Right lobe of liver (tissue), 4 donors: ENCODE measurements at regions not wholly inside any gene's neighbourhood (a gene's known extent, or its start where the extent isn't known, plus 50 kb on each side); places are given as distances from the start of the nearest gene placed in this dataset.

Experiments
- CTCF ChIP-seq, 4 donors: fragments of 200-600 bp in 3 of 4; fragments of 450-650 bp in 1 of 4; IDR thresholded peaks; one replicate each; pipeline versions ENCODE4 v1.5.1 to v1.8.0; 2016 to 2022; ENCODE audit warnings: antibody characterized with exemption in 4 of 4, mild to moderate bottlenecking in 2 of 4
- POLR2A ChIP-seq: fragments of 450-650 bp; IDR thresholded peaks from one replicate; pipeline ENCODE4 v1.6.1; 2017; ENCODE audit warnings: antibody characterized with exemption, mild to moderate bottlenecking
- donor health status: DM: no; HTN: no; CAD: no.
- donor health status: DM: no; HTN: no; CAD: no.
- donor health status: DM: no; HTN: yes; CAD: no.

GRCh38 chr4:108443585-108443984 is 176.8 kb upstream of the RPL34 start:
- TF ChIP-seq CTCF (IDR thresholded peaks at IDR 0.05) (no peak), POLR2A (no peak)
